HepG2 (cell line): ENCODE measurements at regions not wholly inside any gene's neighbourhood (a gene's known extent, or its start where the extent isn't known, plus 50 kb on each side); places are given as distances from the start of the nearest gene placed in this dataset.

Source experiments
- ATAC-seq: fragments of 200-7000 bp; cut with Tn5 transposase; 3 replicates; pipeline ENCODE4 v1.9.1; 2020; ENCODE audit warnings: mild to moderate bottlenecking, moderate library complexity
- BruUV-seq: library from RNA; stranded (reverse); fragments of 400-500 nt; replicated peaks from 2 replicates; lab custom pipeline; 2021; lab: Mats Ljungman, UMichigan
- CTCF ChIA-PET: fragments of 300-600 bp; formaldehyde crosslinking; extraction: SDS; loops from one replicate; lab custom pipeline; 2021; ENCODE audit warnings: low total read pairs, inconsistent platforms, low intra/inter-chr PET ratio; lab: Yijun Ruan, JAX
- POLR2A ChIA-PET: fragments of 350-600 bp; sonication (Branson Sonifier 250); formaldehyde crosslinking; loops from one replicate; lab custom pipeline; 2020; ENCODE audit warnings: antibody characterized with exemption, inconsistent platforms; lab: Yijun Ruan, JAX
- DNase-seq: peaks from one replicate; pipeline ENCODE4 v3.0.0-alpha.2; 2015; ENCODE audit warnings: low spot score
- FAIRE-seq: peaks from 3 replicates; lab custom pipeline; 2011; peaks lifted over from hg19 to GRCh38; lab: Jason Lieb, UNC
- H2AFZ ChIP-seq: one replicate; pipeline ENCODE4 v1.6.1; 2011; ENCODE audit warnings: low read length, inconsistent platforms
- H3K27ac ChIP-seq: fragments of 300-600 bp; 3 replicates; pipeline ENCODE4 v1.8.0; 2011; ENCODE audit warnings: mixed run types, mild to moderate bottlenecking, mixed read lengths, low read length, inconsistent platforms; ENCODE audit not compliant: insufficient read depth; ENCODE audit errors: extremely low read length
- H3K27me3 ChIP-seq, 2 experiments: fragments of 200-600 bp in 1 of 2; 2 replicates in 1 of 2; 3 replicates in 1 of 2; pipeline versions ENCODE4 v1.6.0 to v1.8.0; 2011; ENCODE audit warnings: low read length in 2 of 2, mild to moderate bottlenecking in 2 of 2, moderate library complexity in 2 of 2, inconsistent platforms in 1 of 2; ENCODE audit not compliant: insufficient read depth in 2 of 2, control insufficient read depth in 1 of 2
- H3K36me3 ChIP-seq, 2 experiments: fragments of 200-600 bp in 1 of 2; replicated peaks in 1 of 2; 2 replicates in 1 of 2; 3 replicates in 1 of 2; pipeline versions ENCODE4 v1.5.1 to v1.8.0; 2011; ENCODE audit warnings: low read length in 2 of 2, inconsistent platforms in 1 of 2; ENCODE audit not compliant: insufficient read depth in 2 of 2, control insufficient read depth in 1 of 2
- H3K4me1 ChIP-seq: 2 replicates; pipeline ENCODE4 v1.5.1; 2012; ENCODE audit warnings: low read length, inconsistent platforms; ENCODE audit not compliant: insufficient read depth
- H3K4me2 ChIP-seq: 2 replicates; pipeline ENCODE4 v1.6.0; 2011; ENCODE audit warnings: low read depth, low read length, inconsistent platforms
- H3K4me3 ChIP-seq, 3 experiments: fragments of 200-600 bp in 1 of 3; sonication (generic), shearing (Covaris generic) in 1 of 3; replicated peaks in 1 of 3; 2 replicates each; pipeline ENCODE4 v1.5.1; 2011 to 2016; ENCODE audit warnings: low read length in 3 of 3, inconsistent platforms in 2 of 3, low read depth in 2 of 3, mild to moderate bottlenecking in 2 of 3, control low read depth in 1 of 3, mixed read lengths in 1 of 3; ENCODE audit not compliant: insufficient read depth in 1 of 3
- H3K79me2 ChIP-seq: one replicate; pipeline ENCODE4 v1.6.1; 2011; ENCODE audit warnings: low read length, inconsistent platforms; ENCODE audit not compliant: insufficient read depth
- H3K9ac ChIP-seq: 2 replicates; pipeline ENCODE4 v1.6.0; 2011; ENCODE audit warnings: mild to moderate bottlenecking, low read depth, low read length, inconsistent platforms; ENCODE audit not compliant: insufficient read depth
- H3K9me3 ChIP-seq: 2 replicates; pipeline ENCODE4 v1.5.1; 2012; ENCODE audit warnings: mild to moderate bottlenecking, low read length
- H4K20me1 ChIP-seq: 2 replicates; pipeline ENCODE4 v1.6.0; 2011; ENCODE audit warnings: inconsistent platforms, mild to moderate bottlenecking, low read length, moderate library complexity; ENCODE audit not compliant: insufficient read depth
- CCDC6 ChIP-seq: sonication (generic); formaldehyde crosslinking; IDR thresholded peaks from 2 replicates; pipeline ENCODE4 v1.8.1; 2022; ENCODE audit warnings: mild to moderate bottlenecking, missing genetic modification reagents, moderate library complexity
- CREM ChIP-seq, 2 experiments: sonication (generic) in 1 of 2; formaldehyde crosslinking in 1 of 2; IDR thresholded peaks; 2 replicates each; pipeline versions ENCODE4 v1.4.0 to v1.6.1; 2016 to 2020; ENCODE audit warnings: antibody characterized with exemption in 1 of 2, mild to moderate bottlenecking in 1 of 2, missing genetic modification reagents in 1 of 2
- HOXA7 ChIP-seq: sonication (generic); formaldehyde crosslinking; IDR thresholded peaks from 2 replicates; pipeline ENCODE4 v1.8.1; 2022; ENCODE audit warnings: mild to moderate bottlenecking, missing genetic modification reagents, moderate library complexity
- MTA3 ChIP-seq: sonication (generic); formaldehyde crosslinking; IDR thresholded peaks from 2 replicates; pipeline ENCODE4 v1.4.0; 2020; ENCODE audit warnings: missing genetic modification reagents
- ONECUT2 ChIP-seq: sonication (generic); formaldehyde crosslinking; IDR thresholded peaks from 2 replicates; pipeline ENCODE4 v1.4.0; 2020; ENCODE audit warnings: missing genetic modification reagents
- PLRG1 ChIP-seq: fragments of 450-650 bp; conservative IDR thresholded peaks from 2 replicates; pipeline ENCODE4 v1.6.1; 2016
- RARA ChIP-seq: IDR thresholded peaks from 2 replicates; pipeline ENCODE4 v1.6.1; 2016; ENCODE audit warnings: missing genetic modification reagents, missing compliant biosample characterization
- SNRNP70 ChIP-seq: fragments of 200-400 bp; formaldehyde crosslinking; IDR thresholded peaks from 2 replicates; pipeline ENCODE4 v1.6.1; 2017; ENCODE audit warnings: mild to moderate bottlenecking, low read depth, low read length, moderate library complexity
- U2AF1 ChIP-seq: fragments of 200-400 bp; formaldehyde crosslinking; optimal IDR thresholded peaks from 2 replicates; pipeline ENCODE3; 2017; ENCODE audit warnings: mild to moderate bottlenecking, low read depth, low read length
- ZNF225 ChIP-seq: sonication (generic); formaldehyde crosslinking; IDR thresholded peaks from 2 replicates; pipeline ENCODE4 v1.4.0; 2020; ENCODE audit warnings: mild to moderate bottlenecking, missing genetic modification reagents
- ZNF614 ChIP-seq: IDR thresholded peaks from 2 replicates; pipeline ENCODE4 v1.6.1; 2018; ENCODE audit warnings: missing biosample characterization, missing genetic modification reagents, inconsistent platforms, borderline replicate concordance
- ZNF772 ChIP-seq: sonication (generic); formaldehyde crosslinking; IDR thresholded peaks from 2 replicates; pipeline ENCODE4 v1.5.0; 2020; ENCODE audit warnings: mild to moderate bottlenecking, missing genetic modification reagents
- ZNF788 ChIP-seq: sonication (generic); formaldehyde crosslinking; IDR thresholded peaks from 2 replicates; pipeline ENCODE4 v1.5.0; 2020; ENCODE audit warnings: mild to moderate bottlenecking, missing genetic modification reagents, borderline replicate concordance
- ZZZ3 ChIP-seq: sonication (generic); formaldehyde crosslinking; IDR thresholded peaks from 2 replicates; pipeline ENCODE4 v1.4.0; 2020; ENCODE audit warnings: missing genetic modification reagents, mild to moderate bottlenecking, borderline replicate concordance
- WGBS: methylation state at CpG from one replicate; pipeline ENCODE4 v1.1.6; 2017; ENCODE audit warnings: low lambda C conversion rate; 5-methylcytosine and 5-hydroxymethylcytosine counted together
- in situ Hi-C: cut with HindIII; loops from 2 replicates; pipeline ENCODE4 v1.10.0; 2017; ENCODE audit warnings: low pct_unique_long_range_greater_than_20kb; ENCODE audit not compliant: extremely low pct_ligation_motif_present
- intact Hi-C: fragments of 100-400 bp; cut with micrococcal nuclease; formaldehyde crosslinking; loops from one replicate; pipeline ENCODE4 v1.10.0; 2022; ENCODE audit not compliant: unreplicated experiment
- TF ChIP-seq, protein P1 (sequence below): sonication (generic); formaldehyde crosslinking; IDR thresholded peaks from 2 replicates; pipeline ENCODE4 v1.4.0; 2020; ENCODE audit warnings: missing genetic modification reagents
- TF ChIP-seq, protein P2 (sequence below): fragments of 450-650 bp; IDR thresholded peaks from 2 replicates; pipeline ENCODE4 v1.6.1; 2017

DNA sequence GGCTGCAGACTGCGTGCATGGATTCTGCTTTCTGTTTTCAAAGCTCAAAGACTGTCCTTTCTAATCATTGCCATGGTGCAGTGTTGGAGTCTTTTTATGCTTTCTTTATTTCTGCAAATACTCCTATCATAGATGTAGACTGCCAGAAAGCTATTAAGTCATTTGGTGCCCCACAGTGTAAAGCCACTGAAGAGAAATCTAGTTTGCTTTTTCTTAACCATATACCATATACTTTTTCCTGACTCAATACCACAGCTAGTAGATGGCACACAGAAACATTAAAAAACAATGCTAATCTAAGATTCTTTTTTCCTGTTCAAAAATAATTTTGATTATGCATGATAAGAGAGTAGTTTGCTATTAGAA lies 109.9 kb upstream of the RAB27B start:
- Histone ChIP-seq H3K4me1 (no peaks in the 10 kb centered on the region), H3K9me3 (no peaks in the 10 kb centered on the region), H2AFZ (no peak overlapping the region), H3K9ac (no peak overlapping the region), H3K79me2 (no peaks in the 10 kb centered on the region), H3K27ac (no peak overlapping the region), H4K20me1 (no peaks in the 10 kb centered on the region), H3K4me2 (no peak overlapping the region), H3K27me3 (no peaks in the 10 kb centered on the region), H3K4me3 (no peak overlapping the region), H3K36me3 (no peaks in the 10 kb centered on the region)
- ATAC-seq (no peak), FAIRE-seq (no peak), DNase-seq (no peak)
- WGBS, result 0% methylated on average over 1 of the region's 1 CpG
- TF ChIP-seq, protein P1, sequence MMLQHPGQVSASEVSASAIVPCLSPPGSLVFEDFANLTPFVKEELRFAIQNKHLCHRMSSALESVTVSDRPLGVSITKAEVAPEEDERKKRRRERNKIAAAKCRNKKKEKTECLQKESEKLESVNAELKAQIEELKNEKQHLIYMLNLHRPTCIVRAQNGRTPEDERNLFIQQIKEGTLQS (CRISPR knock-in tag), result no peak
- no peak for TF ChIP-seq SNRNP70
- TF ChIP-seq HOXA7 (CRISPR knock-in tag), result no peak
- TF ChIP-seq CREM (IDR thresholded peaks at IDR 0.05), result no peak
- TF ChIP-seq CREM (CRISPR knock-in tag; IDR thresholded peaks at IDR 0.05), result no peak
- TF ChIP-seq, protein P2, sequence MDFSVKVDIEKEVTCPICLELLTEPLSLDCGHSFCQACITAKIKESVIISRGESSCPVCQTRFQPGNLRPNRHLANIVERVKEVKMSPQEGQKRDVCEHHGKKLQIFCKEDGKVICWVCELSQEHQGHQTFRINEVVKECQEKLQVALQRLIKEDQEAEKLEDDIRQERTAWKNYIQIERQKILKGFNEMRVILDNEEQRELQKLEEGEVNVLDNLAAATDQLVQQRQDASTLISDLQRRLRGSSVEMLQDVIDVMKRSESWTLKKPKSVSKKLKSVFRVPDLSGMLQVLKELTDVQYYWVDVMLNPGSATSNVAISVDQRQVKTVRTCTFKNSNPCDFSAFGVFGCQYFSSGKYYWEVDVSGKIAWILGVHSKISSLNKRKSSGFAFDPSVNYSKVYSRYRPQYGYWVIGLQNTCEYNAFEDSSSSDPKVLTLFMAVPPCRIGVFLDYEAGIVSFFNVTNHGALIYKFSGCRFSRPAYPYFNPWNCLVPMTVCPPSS, result no peak
- no peak for TF ChIP-seq ZZZ3 (CRISPR knock-in tag)
- TF ChIP-seq ZNF225 (CRISPR knock-in tag), result no peak
- TF ChIP-seq ZNF788, result no peak
- TF ChIP-seq ZNF772 (CRISPR knock-in tag), result no peak
- no peak for TF ChIP-seq MTA3 (CRISPR knock-in tag)
- TF ChIP-seq CCDC6 (CRISPR knock-in tag), result no peak
- no peak for TF ChIP-seq ZNF614 (CRISPR knock-in tag)
- TF ChIP-seq U2AF1, result no peak
- no peak for TF ChIP-seq ONECUT2 (CRISPR knock-in tag)
- no peak for TF ChIP-seq PLRG1
- no peak for TF ChIP-seq RARA
- ChIA-PET POLR2A (no interaction called here), CTCF (no interaction called here)
- intact Hi-C loops (no loop called here), in situ Hi-C loops (no loop called here)
- BruUV-seq, result no TSS peak
